Neuronal stem cell (in vitro differentiated cells): ENCODE measurements at regions not wholly inside any gene's neighbourhood (a gene's known extent, or its start where the extent isn't known, plus 50 kb on each side); places are given as distances from the start of the nearest gene placed in this dataset.

Experiments
- DNase-seq: peaks from one replicate; pipeline ENCODE4 v3.0.0-alpha.2; 2013; ENCODE audit warnings: low spot score
- H2AFZ ChIP-seq: one replicate; pipeline ENCODE4 v1.6.1; 2013; ENCODE audit warnings: mild to moderate bottlenecking, low read length, inconsistent platforms
- H2AK5ac ChIP-seq: 2 replicates; pipeline ENCODE4 v1.6.1; 2013; ENCODE audit warnings: low read depth, mild to moderate bottlenecking, inconsistent platforms, low read length, moderate library complexity, mixed read lengths
- H2BK120ac ChIP-seq: 2 replicates; pipeline ENCODE4 v1.6.1; 2013; ENCODE audit warnings: low read depth, mild to moderate bottlenecking, inconsistent platforms, low read length, moderate library complexity, mixed read lengths
- H2BK12ac ChIP-seq: one replicate; pipeline ENCODE4 v1.6.1; 2013; ENCODE audit warnings: low read length, inconsistent platforms
- H2BK15ac ChIP-seq: 2 replicates; pipeline ENCODE4 v1.6.1; 2013; ENCODE audit warnings: mild to moderate bottlenecking, low read length, inconsistent platforms, mixed read lengths
- H2BK5ac ChIP-seq: one replicate; pipeline ENCODE4 v1.6.1; 2013; ENCODE audit warnings: inconsistent platforms, mild to moderate bottlenecking, low read length, moderate library complexity
- H3K14ac ChIP-seq: one replicate; pipeline ENCODE4 v1.6.1; 2013; ENCODE audit warnings: low read length, inconsistent platforms
- H3K18ac ChIP-seq: 2 replicates; pipeline ENCODE4 v1.6.1; 2013; ENCODE audit warnings: low read length, inconsistent platforms
- H3K23ac ChIP-seq: 2 replicates; pipeline ENCODE4 v1.6.1; 2013; ENCODE audit warnings: low read depth, mild to moderate bottlenecking, mixed read lengths, low read length, inconsistent platforms; ENCODE audit not compliant: poor library complexity
- H3K27ac ChIP-seq: replicated peaks from 3 replicates; pipeline ENCODE4 v1.5.1; 2013; ENCODE audit warnings: low read length, inconsistent platforms
- H3K27me3 ChIP-seq, 3 experiments: 2 replicates each; pipeline ENCODE4 v1.6.1; 2013; ENCODE audit warnings: low read length in 3 of 3, mild to moderate bottlenecking in 2 of 3, inconsistent platforms in 1 of 3, low read depth in 1 of 3, mixed read lengths in 1 of 3, moderate library complexity in 1 of 3; ENCODE audit not compliant: control insufficient read depth in 3 of 3, insufficient read depth in 3 of 3
- H3K36me3 ChIP-seq, 2 donors: replicated peaks in 1 of 2; 2 replicates each; pipeline ENCODE4 v1.6.1; 2013; ENCODE audit warnings: low read length in 2 of 2; ENCODE audit not compliant: control insufficient read depth in 2 of 2, insufficient read depth in 2 of 2
- H3K4ac ChIP-seq: 2 replicates; pipeline ENCODE4 v1.6.1; 2013; ENCODE audit warnings: inconsistent platforms, mild to moderate bottlenecking, low read length, moderate library complexity
- H3K4me1 ChIP-seq, 2 donors: 1 replicate in 1 of 2; 2 replicates in 1 of 2; pipeline ENCODE4 v1.6.1; 2013; ENCODE audit warnings: low read length in 2 of 2, low read depth in 1 of 2; ENCODE audit not compliant: control insufficient read depth in 2 of 2, insufficient read depth in 1 of 2
- H3K4me2 ChIP-seq: one replicate; pipeline ENCODE4 v1.6.1; 2013; ENCODE audit warnings: mild to moderate bottlenecking, low read length, inconsistent platforms; ENCODE audit not compliant: insufficient read depth, poor library complexity, severe bottlenecking
- H3K4me3 ChIP-seq, 2 donors: 2 replicates each; pipeline ENCODE4 v1.5.1; 2013; ENCODE audit warnings: low read length in 2 of 2, mild to moderate bottlenecking in 2 of 2, inconsistent platforms in 1 of 2, moderate library complexity in 1 of 2
- H3K79me1 ChIP-seq: one replicate; pipeline ENCODE4 v1.6.1; 2013; ENCODE audit warnings: low read depth, mild to moderate bottlenecking, inconsistent platforms, low read length, moderate library complexity
- H3K9ac ChIP-seq: one replicate; pipeline ENCODE4 v1.6.1; 2013; ENCODE audit warnings: mild to moderate bottlenecking, low read depth, low read length, inconsistent platforms; ENCODE audit not compliant: poor library complexity
- H3K9me3 ChIP-seq, 2 donors: replicated peaks in 1 of 2; 2 replicates each; pipeline versions ENCODE3 to v1.6.1; 2013; ENCODE audit warnings: low read length in 2 of 2, mild to moderate bottlenecking in 2 of 2, inconsistent platforms in 1 of 2, low read depth in 1 of 2, mixed read lengths in 1 of 2, moderate library complexity in 1 of 2; ENCODE audit not compliant: control insufficient read depth in 2 of 2, insufficient read depth in 1 of 2
- H4K8ac ChIP-seq: one replicate; pipeline ENCODE4 v1.6.1; 2013; ENCODE audit warnings: low read depth, mild to moderate bottlenecking, inconsistent platforms, low read length, moderate library complexity
- H4K91ac ChIP-seq: one replicate; pipeline ENCODE4 v1.6.1; 2013; ENCODE audit warnings: low read length, low read depth, mild to moderate bottlenecking, inconsistent platforms; ENCODE audit not compliant: poor library complexity
- WGBS, 2 donors: extraction: QIAGEN DNeasy Blood & Tissue Kit; methylation state at CpG; one replicate each; pipeline ENCODE4 v1.1.7; 2013; ENCODE audit warnings: missing lambda C conversion rate in 2 of 2, mixed read lengths in 1 of 2; ENCODE audit not compliant: insufficient read length in 2 of 2, insufficient replicate concordance in 1 of 2; ENCODE audit errors: extremely low coverage in 2 of 2; 5-methylcytosine and 5-hydroxymethylcytosine counted together

- DNase-seq = no peak
- Histone ChIP-seq H2AFZ (no peak overlapping the region), H3K4me2 (no peak overlapping the region), H4K8ac (no peak overlapping the region), H2AK5ac (no peak overlapping the region), H3K9me3 (peaks cover 0 to 18% of the 10 kb centered on the region in 2 donors), H3K9ac (no peak overlapping the region), H2BK15ac (no peak overlapping the region), H3K4me1 (no peaks in the 10 kb centered on the region), H2BK120ac (no peak overlapping the region), H3K27ac (no peak overlapping the region), H3K27me3 (no peaks in the 10 kb centered on the region), H3K14ac (no peak overlapping the region), H2BK5ac (no peak overlapping the region), H4K91ac (no peak overlapping the region), H3K36me3 (no peaks in the 10 kb centered on the region), H3K18ac (no peak overlapping the region), H2BK12ac (no peak overlapping the region), H3K4me3 (no peak overlapping the region), H3K23ac (no peak overlapping the region), H3K79me1 (no peaks in the 10 kb centered on the region), H3K4ac (no peak overlapping the region)
- WGBS, 2 donors = no CpG with 5 or more reads among the region's 1 CpG
Measured at GRCh38 chr5:106543330-106543729, 1127.4 kb downstream of the EFNA5 start.

DNA sequence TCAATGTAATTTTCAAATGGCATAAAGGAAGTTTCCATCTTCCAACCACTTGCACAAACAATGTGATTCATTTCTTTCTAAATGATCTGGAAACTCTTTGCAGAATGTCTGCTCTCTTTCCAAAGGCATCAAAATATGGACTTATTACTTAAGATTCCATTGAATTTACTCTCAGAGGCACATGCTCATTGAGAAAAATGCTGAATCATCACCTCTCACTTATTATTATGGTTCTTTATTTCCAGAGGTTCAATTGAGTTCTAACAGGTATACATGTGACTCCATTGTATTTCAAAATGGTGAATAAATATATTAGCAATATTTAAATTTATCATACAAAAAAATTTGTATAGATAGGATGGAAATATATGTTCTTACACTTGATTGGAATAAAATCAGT is 1140.6 kb downstream of the EFNA5 start:
- H3K27ac ChIP-seq = no peak overlapping the region
- no peak overlapping the region for H3K4ac ChIP-seq
- H3K27me3 ChIP-seq = no peaks in the 10 kb centered on the region
- no peak overlapping the region for H3K9ac ChIP-seq
- H2BK12ac ChIP-seq = no peak overlapping the region
- no peak overlapping the region for H4K8ac ChIP-seq
- no peak overlapping the region for H3K4me3 ChIP-seq
- no peaks in the 10 kb centered on the region for H3K4me1 ChIP-seq
- H3K9me3 ChIP-seq = no peaks in the 10 kb centered on the region
- no peak overlapping the region for H3K23ac ChIP-seq
- H2BK120ac ChIP-seq = no peak overlapping the region
- H3K36me3 ChIP-seq = no peaks in the 10 kb centered on the region
- no peaks in the 10 kb centered on the region for H3K79me1 ChIP-seq
- H2BK15ac ChIP-seq = no peak overlapping the region
- no peak overlapping the region for H2AFZ ChIP-seq
- H2AK5ac ChIP-seq = no peak overlapping the region
- no peak overlapping the region for H2BK5ac ChIP-seq
- H4K91ac ChIP-seq = no peak overlapping the region
- DNase-seq = no peak
- no peak overlapping the region for H3K14ac ChIP-seq
- H3K4me2 ChIP-seq = no peak overlapping the region
- no peak overlapping the region for H3K18ac ChIP-seq

DNA sequence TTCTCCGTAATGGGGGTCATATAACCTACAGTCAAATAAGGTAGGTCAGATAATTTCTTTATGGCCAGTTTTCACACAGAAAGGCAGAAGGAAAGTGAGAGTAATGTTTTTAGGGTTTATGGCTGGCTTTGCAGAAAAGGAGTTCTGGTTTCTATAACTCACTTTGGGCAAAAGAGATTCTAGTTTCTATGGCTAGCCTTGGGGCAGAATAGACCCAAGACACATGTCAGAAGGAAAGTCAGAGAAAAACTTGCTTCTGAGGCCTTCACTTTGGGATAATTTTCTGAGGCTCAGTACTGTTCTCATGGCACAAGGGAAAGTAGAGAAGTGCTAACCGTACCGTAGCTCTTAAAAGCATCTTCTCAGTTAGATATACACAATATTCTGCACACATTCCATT is 1145.3 kb downstream of the EFNA5 start:
- H2AK5ac ChIP-seq = no peak overlapping the region
- H3K18ac ChIP-seq = no peak overlapping the region
- no peaks in the 10 kb centered on the region for H3K9me3 ChIP-seq
- no peak overlapping the region for H2BK15ac ChIP-seq
- no peaks in the 10 kb centered on the region for H3K36me3 ChIP-seq
- H2AFZ ChIP-seq = no peak overlapping the region
- no peak overlapping the region for H3K4me2 ChIP-seq
- H4K8ac ChIP-seq = no peak overlapping the region
- no peak overlapping the region for H3K27ac ChIP-seq
- no peak overlapping the region for H2BK120ac ChIP-seq
- no peak overlapping the region for H3K4ac ChIP-seq
- no peaks in the 10 kb centered on the region for H3K27me3 ChIP-seq
- no peak overlapping the region for H2BK12ac ChIP-seq
- no CpG with 5 or more reads among the region's 3 CpGs for WGBS, 2 donors
- no peak overlapping the region for H3K14ac ChIP-seq
- H3K23ac ChIP-seq = no peak overlapping the region
- H3K4me3 ChIP-seq = no peak overlapping the region
- no peak for DNase-seq
- H4K91ac ChIP-seq = no peak overlapping the region
- H2BK5ac ChIP-seq = no peak overlapping the region
- no peaks in the 10 kb centered on the region for H3K4me1 ChIP-seq
- H3K79me1 ChIP-seq = no peaks in the 10 kb centered on the region
- no peak overlapping the region for H3K9ac ChIP-seq

DNA sequence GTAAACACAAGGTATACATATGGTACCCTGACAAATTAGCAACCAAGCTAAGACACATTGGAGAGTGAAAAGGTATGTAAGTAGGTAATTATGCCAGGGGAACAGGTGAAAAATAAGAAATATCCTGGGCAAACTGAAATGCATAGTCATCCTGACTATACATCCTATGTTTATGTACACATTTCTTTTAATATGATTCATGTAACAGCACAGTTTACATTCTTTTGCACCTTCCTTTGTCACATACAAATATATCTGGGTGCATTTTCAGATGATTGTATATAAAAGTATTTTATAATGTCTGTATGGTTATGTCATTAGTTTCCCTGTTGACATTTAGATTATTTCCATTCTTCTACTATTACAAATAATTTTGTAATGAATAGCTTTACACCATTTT is 1146.9 kb downstream of the EFNA5 start:
- H2BK120ac ChIP-seq = no peak overlapping the region
- H3K4ac ChIP-seq = no peak overlapping the region
- H3K27ac ChIP-seq = no peak overlapping the region
- H3K4me1 ChIP-seq = no peaks in the 10 kb centered on the region
- no peak overlapping the region for H2AFZ ChIP-seq
- no peaks in the 10 kb centered on the region for H3K27me3 ChIP-seq
- no peaks in the 10 kb centered on the region for H3K9me3 ChIP-seq
- no peak overlapping the region for H4K8ac ChIP-seq
- H4K91ac ChIP-seq = no peak overlapping the region
- no peak overlapping the region for H2BK15ac ChIP-seq
- no peaks in the 10 kb centered on the region for H3K79me1 ChIP-seq
- no peak overlapping the region for H3K23ac ChIP-seq
- H2BK5ac ChIP-seq = no peak overlapping the region
- no peak overlapping the region for H3K14ac ChIP-seq
- H3K18ac ChIP-seq = no peak overlapping the region
- DNase-seq = no peak
- no peak overlapping the region for H3K4me3 ChIP-seq
- H2BK12ac ChIP-seq = no peak overlapping the region
- no peak overlapping the region for H3K4me2 ChIP-seq
- H2AK5ac ChIP-seq = no peak overlapping the region
- H3K9ac ChIP-seq = no peak overlapping the region
- no peaks in the 10 kb centered on the region for H3K36me3 ChIP-seq
